ENCODE measurements at regions not wholly inside any gene's neighbourhood (a gene's known extent, or its start where the extent isn't known, plus 50 kb on each side); places are given as distances from the start of the nearest gene placed in this dataset.

DNA sequence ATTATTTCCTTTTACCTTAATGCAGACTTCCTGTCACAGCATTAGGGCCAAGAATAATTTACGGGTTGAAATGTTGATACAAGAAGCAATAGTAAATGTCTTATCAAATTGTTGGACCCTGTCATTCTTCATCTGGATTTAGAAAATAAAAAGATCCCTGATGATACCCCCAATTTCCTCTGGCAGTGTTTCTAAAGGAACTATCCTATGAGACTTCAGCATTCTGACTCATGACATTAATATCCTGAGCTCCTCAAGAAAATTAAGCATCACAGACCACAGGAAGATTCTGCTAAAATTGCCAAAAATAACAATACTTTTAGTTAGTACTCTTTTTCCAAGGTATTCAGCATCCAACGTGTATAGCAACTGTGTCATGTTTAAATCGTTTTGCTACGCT lies 490.5 kb upstream of the ANKRD30A start:
- peak; percentile 73 for DNase-seq (ENCODE audit: low read depth)

DNA sequence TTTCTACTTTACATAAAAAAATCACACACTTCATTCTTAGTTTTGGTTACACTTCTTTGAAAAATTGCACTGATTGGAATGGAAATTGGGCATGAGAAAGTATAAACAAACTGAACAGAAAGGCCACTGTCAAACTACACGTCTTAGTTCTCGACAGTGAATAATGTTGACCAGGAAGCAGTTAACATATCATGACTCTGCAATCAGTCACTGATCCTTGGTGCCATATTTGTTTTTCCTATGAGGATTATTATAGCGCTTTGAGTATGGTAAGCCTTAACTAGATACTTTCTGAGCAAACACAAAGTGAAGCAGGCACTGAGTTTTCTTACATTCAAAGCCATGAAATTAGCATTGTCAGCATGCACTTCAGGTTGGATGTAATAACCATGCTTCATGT lies 495.1 kb upstream of the ANKRD30A start:
- peak; percentile 11 for DNase-seq (ENCODE audit: low read depth)

DNA sequence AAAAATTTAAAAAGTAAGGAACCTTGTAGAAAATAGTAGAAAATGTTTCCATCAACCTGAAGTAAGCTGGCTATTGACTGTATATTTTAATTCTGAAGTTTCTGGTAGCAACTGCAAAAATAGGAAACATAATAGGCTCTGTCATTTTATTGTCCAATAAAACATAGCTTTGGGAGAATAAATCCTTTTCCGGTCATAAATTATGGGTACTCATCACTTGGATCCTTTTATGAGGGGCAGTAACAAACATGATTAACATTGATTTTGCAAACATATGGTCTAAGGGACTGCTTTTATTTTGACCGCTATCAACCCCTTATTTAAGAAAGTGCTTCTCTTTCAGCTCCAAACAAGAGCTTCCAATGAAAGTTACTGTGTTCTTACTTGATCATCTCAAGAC lies 495.9 kb upstream of the ANKRD30A start:
- DNase-seq (ENCODE audit: low read depth), result no peak

DNA sequence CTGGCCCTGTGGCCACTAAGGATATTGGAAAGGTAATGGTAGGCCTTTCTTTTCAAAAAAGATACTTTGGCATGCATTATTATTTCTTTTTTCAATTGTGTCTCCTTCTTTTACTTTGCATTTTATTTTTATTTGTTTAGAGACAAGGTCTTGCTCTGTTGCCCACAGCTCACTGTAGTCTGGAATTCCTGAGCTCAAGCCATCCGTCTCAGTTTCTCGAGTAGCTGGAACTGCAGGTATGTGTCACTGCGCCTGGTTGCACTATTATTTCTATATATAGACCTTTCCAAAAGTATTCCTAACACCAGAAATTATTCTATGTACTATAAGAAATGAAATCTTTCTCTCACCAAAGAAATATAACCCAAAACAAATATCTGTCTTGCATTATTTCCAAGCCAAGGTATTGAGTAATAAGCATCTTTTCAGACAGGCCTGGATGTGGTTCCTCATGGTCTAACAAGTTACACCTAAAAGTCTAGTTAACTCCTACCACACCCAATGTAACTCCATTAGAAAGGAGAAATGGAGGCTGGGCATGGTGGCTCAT lies 500.8 kb upstream of the ANKRD30A start:
- no peak for DNase-seq (ENCODE audit: low read depth)

DNA sequence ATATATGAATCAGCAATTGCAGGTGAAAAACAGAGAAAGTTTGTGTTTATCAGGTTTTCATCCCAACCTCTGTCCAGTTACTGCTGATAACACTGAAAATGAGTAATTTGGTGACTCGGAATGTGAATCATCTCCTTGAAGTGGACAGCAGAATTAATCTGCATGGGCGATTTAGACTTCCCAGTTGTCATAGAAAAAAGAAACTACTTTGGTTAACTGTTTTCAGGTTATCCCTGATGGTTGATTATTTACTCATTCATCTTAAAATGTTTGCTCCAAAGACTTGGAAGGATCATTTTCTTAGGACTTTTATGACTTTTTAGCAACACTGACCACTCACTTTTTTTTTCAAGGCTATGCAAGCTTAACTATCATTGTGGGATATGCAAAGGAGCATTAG lies 504.1 kb upstream of the ANKRD30A start:
- peak; percentile 46 for DNase-seq (ENCODE audit: low read depth)

DNA sequence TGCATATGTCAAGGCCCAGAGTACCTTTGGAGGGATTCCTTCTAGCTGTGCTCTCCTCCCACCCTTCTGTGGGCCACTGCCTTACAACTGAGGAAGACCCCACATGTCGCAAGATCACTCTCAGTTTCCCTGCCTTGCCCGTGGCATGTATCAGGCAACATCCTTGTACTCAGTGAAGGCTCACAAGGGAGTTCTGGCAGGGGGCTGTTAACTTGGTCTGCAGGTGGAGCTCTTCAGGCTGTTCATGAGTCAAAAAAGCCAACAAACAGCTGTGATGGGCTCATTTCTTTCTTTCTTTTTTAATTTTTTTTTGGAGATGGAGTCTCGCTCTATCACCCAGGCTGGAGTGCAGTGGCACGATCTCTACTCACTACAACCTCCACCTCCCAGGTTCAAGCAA lies 513.0 kb upstream of the ANKRD30A start:
- DNase-seq (ENCODE audit: low read depth), result no peak

DNA sequence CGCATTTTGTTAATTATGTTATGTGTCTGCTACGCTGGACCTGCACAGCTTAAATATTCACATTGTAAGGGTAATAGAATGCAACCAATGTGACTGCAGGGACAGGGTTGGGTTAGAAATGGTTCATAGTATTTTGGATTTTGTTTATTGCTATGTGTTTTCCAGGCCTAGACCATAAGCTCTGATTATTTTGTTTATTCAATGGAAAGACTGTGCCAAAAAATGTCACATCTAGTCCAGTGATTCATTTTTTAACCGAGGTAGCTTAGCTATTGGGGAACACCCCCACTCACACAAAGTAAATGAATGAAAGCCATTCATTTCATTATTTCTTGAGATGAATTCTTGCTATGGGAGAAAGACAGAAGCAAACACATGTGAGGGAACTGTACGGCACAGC lies 516.5 kb upstream of the ANKRD30A start:
- peak; percentile 58 for DNase-seq (ENCODE audit: low read depth)

DNA sequence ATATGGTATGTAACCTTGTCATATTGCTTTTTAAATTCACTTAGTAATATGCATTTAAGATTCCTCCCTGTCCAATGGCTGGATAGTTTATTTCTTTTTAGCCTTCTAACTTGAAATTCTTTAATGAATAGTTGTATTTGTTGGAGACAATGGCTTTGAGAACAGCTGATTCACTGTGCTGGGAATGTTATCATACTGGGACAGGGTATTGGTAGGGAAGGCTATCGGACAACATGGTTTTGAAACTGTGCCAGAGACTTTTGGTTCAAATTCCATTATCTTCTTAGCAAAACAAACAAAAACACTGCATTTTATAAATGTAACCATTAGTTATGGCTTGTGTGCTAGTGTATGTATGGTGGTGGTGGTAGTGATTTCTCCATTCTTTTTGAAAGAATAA lies 517.1 kb upstream of the ANKRD30A start:
- DNase-seq (ENCODE audit: low read depth), result peak; percentile 72

DNA sequence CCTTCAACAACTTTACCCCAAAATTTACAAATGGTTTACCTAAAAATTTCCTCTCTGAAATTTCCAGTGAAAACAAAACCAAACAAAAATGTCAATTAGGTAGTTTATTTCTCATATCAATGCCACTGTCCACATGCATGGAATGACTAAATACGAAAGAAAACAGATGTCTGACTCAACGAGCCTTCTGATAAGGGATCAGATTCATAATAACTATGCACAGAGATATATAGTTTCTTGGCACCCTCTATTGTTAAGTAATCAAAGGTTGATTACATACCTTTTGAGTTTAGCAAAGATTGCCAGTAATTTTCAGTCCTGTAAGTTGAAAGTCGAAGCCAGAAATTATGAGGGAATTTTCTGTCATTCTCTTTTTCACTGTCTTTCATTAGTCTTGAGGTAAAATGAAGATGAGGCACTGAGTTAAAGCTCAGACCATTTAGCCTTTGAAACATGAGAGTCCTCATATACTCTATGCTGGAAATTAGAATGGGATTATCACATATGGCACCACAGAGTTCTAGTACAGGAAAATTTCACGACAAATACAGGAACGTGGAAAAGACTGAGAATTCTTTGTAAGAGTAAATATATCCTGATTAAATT lies 519.1 kb upstream of the ANKRD30A start:
- DNase-seq (ENCODE audit: low read depth), result peak; percentile 26

DNA sequence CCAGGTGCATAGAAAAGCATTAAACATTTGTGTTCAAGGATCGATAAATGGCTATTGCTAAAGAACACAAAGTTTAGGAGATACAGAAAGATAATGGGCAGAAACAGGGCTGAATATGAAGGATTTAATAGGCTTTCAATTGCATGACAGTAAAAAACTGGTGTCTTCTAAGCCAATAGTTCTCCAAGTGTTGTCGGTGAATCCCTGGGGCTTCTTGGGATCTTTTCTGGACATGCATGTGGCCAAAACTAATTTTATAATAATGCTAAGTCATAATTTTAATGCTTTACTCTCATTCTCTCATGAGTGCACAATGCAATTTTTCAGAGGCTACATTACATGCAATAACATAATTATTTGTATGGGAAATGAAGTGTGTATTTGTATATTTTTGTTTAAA lies 521.1 kb upstream of the ANKRD30A start:
- DNase-seq (ENCODE audit: low read depth), result no peak

DNA sequence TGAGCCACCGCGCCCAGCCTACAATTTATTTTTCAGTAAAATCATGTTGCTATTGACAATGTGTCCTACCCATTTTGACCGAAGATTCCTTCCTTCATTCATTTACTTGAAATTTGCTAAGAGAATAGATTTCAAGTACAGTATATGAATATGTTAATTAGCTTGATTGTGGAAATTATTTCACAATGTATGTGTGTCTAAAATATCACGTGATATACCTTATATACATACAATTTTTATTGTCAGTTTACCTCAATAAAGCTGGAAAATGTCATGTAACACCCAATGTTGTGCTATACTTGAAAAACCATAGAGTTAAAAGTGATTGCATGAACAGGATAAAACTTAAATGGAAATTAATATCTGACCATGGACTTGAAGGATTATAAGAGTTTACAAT lies 521.7 kb upstream of the ANKRD30A start:
- DNase-seq (ENCODE audit: low read depth), result no peak

DNA sequence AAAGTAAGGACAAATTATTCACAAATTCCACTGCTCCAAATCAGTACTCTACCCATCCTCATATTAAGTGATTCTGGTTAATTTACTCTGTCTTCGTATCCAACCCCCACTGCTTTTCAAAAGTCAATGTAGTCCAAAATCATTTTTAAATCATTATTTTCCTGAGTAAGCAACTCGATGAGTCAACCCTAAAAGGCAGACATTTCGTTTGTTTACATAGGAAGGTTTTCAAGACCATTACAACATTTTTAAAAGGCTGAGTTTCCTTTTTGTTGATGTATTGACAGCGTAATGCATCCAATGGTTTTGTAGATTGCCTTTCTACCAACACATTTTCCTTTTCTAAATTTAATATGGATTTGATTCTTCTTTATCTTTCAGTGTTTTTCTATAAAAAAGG lies 523.0 kb upstream of the ANKRD30A start:
- DNase-seq (ENCODE audit: low read depth), result peak; percentile 50

DNA sequence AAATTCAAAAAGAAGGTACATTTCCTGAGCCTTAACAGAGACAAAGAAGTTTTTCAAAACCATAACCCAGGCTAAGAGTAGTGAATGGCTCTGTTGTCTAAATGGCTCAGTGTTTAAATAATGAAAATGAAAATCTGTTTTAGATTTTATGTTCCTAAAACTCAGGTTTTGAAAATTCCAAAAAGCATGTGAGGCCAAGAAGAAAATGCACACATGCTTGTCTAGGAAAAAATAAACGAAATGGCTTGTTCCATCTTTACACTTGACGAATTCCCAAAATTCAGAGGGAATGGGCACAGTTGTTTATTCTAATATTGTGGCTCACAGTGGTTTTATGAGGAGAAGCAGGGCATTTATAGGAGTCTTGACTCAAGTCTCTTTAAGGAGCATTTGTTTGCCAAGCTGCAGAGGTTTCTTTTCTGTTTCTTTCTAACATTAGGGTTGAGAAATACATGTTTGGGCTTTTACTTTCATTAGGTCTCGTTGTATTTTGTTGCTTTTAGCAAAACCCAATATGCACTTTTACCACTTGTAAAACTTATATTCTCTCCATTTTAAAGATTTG lies 527.6 kb upstream of the ANKRD30A start:
- DNase-seq (ENCODE audit: low read depth), result no peak

DNA sequence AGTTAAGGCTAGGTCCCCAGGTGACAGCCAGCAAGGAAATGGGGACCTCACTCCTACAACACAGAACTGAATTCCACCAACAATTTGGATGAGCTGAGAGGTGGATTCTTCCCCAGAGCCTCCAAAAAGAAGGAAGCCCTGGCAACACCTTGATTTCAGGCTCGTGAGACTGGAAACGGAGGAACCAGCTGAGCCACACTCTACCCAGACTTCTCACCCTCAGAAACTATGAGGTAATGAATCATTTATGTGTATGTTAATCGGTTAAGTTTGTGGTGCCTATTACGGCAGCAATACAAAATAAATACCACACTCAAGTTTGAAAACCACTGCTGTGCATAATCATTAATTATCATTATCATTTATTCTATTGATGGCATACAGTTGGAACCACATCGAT lies 532.4 kb upstream of the ANKRD30A start:
- no peak for DNase-seq (ENCODE audit: low read depth)

DNA sequence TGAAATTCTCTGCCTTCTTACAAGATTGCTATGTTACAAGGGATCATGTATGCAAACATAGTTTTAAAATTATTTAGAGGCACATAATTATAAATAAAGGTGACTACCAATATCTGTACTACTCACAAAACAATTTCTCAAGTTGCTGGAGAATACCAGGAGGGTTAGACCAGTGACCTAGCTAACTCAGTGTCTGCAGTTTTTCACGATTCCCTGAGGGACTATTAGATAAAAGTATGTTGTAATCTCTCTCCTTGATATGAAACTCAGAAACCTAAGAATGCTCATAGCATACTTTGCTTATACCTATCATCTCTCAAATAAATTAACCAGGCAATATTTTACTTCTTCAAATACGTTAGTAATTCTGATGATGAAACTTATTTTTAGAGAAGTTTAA lies 534.0 kb upstream of the ANKRD30A start:
- no peak for DNase-seq (ENCODE audit: low read depth)

DNA sequence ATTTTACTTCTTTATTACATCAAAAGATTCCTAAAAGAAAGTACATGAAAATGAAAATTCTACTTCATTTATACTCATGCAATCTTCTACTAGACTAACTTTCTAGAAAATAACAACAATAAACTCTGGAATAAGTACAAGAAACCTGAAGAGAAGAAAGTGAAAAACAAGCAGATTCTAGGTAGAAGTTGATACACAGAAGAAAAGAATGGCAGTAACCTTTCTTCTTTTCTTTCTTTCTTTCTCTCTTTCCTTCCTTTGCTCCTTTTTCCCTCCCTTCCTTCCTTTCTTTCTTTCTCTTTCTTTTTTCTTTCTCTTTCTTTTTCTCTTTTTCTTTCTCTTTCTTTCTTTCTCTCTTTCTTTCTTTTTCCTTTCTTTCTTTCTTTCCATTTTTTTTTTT lies 541.7 kb upstream of the ANKRD30A start:
- no peak for DNase-seq (ENCODE audit: low read depth)

DNA sequence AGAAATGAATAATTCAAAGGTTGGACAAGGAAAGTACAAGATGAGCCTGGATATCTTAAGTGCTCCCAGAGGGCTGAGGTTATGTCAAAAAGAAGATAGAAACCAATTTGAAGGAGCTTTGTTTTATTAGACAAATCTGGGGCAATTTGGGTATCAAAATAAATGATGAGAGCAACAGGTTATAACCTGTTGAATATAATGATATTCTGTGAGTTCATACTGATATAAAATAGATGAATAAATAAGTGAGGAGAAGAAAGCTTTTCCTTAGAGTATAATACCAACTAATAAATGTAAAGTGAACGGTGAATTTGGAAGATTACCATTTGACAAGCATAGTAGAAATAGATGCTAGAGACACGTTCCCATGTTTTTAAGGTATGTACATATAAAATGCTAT lies 544.2 kb upstream of the ANKRD30A start:
- DNase-seq (ENCODE audit: low read depth), result no peak

DNA sequence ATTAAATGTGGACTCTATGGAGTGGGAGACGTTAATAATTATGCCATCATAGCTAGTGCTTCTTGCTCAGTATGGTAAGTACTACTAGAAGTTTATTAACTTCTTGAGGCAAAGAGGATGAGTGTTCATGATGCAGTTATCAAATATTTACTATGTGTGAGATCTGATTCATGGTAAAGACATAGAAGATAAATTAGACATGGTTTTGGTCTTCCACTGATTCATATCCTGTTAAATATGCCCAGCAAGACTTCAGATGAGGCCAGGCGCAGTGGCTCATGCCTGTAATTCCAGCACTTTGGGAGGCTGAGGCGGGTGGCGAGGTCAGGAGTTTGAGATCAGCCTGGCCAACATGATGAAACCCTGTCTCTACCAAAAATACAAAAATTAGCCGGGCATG lies 547.1 kb upstream of the ANKRD30A start:
- DNase-seq (ENCODE audit: low read depth), result peak; percentile 74

DNA sequence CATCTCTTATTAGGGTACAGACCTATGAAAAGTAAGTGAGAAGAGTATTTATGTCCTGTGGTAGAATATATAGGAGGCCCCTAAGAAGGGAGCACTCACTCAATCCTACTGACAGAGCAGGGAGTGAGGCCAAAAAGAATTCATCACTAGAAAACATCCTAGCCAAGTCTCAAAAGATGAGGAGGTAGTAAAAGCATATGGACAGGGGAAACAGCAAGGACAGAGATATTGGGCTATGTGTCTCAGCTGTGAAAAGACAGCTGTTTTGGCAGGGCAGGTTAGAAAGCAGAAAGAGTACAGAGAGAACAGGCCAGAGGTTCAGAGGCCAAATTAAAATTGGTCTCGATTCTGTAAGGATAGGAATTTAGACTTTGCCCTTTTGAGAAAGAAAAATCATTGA lies 548.3 kb upstream of the ANKRD30A start:
- no peak for DNase-seq (ENCODE audit: low read depth)

DNA sequence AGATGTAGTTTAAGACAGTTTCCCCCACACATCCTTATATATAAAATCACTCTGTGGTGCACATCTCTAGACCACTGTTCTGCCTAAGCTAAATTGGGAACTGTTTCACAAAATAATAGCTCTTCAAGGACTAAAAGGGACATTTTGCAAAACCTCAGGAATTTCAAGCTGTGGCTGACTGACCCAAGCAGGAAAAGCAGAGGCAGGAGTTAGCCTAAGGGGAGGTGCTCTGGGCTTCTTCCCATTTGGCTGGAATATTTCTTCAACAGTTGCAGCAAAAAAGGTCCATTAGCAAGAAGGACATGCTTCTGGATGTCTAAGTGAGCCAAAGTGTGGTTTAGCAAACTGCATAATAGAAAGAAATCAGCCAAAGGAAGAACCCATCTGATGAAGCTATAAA lies 551.2 kb upstream of the ANKRD30A start:
- peak; percentile 64 for DNase-seq (ENCODE audit: low read depth)

DNA sequence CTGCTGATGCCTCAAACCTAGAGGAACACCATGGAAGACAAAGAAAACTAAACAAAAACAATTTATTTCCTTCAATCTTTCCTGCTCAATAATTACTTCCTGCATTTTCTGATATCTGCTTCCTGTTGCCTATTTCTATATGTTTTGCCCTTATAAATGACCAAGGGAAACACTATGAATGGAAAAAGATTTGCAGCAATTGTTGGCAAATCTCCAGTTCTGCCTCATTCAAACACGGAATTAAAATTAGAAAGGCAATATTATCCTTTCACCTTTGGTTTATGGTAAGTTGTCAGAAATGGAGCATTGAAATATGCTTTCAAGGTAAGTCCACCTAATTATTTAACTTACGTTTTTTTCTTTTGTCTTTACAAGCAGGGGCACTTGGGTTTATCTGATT lies 552.2 kb upstream of the ANKRD30A start:
- DNase-seq (ENCODE audit: low read depth), result no peak

DNA sequence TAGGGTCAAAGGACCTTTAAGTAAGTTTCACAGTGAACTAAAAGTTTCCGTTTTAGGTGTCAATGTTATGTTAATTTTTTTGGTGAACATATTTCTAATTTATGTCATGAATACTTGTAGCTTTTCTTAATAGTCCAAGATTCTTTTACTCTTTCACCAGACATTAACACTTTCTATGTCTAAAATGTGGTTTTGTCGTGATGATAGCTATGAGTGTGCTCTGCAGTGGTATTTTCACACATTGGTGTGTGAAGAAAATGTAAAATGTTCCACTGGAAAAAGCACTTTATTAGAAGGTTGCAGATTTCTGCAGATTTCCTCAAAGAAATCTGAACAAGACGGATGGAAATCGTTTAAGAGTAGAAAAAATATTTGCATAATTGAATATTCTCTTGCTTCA lies 561.0 kb upstream of the ANKRD30A start:
- no peak for DNase-seq (ENCODE audit: low read depth)

DNA sequence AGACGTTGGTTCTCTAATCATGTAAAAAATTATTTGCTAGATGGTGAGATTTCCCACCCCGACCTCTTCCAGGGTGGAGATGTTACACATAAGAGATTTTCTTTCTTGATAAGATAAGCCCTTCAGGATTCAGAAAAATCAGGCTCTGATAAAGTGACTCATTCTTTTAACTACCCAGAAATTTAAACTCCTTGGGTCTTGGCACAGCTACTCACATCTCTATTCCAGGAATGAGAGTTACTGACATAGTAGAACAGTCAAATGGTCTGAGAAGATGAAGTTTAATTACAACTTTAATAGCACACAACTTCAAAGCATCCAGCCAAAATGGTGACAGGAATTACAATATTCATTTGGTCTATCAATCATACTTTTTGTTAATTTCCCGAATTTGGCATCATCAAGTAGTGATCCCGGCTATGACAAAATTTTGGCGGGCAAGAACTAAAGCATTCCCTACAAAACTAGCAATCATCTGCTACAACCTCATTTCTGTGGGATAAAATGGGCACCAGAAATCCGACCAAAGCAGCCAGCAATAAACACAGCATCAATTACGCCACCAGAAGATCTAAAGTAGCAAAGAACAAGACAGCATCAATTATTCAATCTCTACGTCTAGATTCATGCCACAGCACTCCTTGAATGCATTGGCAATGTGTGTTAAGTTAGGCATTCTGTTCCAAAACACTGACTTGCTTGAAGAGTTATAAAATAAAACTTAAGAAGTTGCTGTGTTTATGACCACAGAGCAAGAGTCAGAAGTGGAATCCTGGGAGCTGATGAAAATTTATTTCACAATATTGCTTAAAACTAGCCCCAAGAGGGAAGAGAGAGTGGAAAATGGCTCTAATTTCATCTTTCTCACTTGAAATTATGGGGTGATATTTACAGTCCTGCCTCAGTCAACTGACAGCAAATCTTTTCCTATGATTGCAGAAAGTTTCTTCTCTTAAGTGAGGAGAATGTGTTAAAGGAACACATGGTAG lies 565.7 kb upstream of the ANKRD30A start:
- no peak for DNase-seq (ENCODE audit: low read depth)
